ENCODE measurements at regions not wholly inside any gene's neighbourhood (a gene's known extent, or its start where the extent isn't known, plus 50 kb on each side); places are given as distances from the start of the nearest gene placed in this dataset.

GRCh38 chr19:31519256-31519655 lies 170.0 kb upstream of the TSHZ3 start:
- TF ChIP-seq CTCF (IDR thresholded peaks at IDR 0.05; ENCODE audit: low read length) (no peak), EZH2 (optimal IDR thresholded peaks at IDR 0.05; ENCODE audit: low read depth, low read length) (no peak)

All from MM.1S (cell line).